Ovary (tissue), 3 donors: ENCODE measurements at regions not wholly inside any gene's neighbourhood (a gene's known extent, or its start where the extent isn't known, plus 50 kb on each side); places are given as distances from the start of the nearest gene placed in this dataset.

Experiments
- EP300 ChIP-seq: sonication (generic); formaldehyde crosslinking; IDR thresholded peaks from one replicate; pipeline ENCODE4 v1.6.1; 2017; ENCODE audit warnings: antibody characterized with exemption
- POLR2A ChIP-seq: fragments of 450-650 bp; IDR thresholded peaks from one replicate; pipeline ENCODE4 v1.6.1; 2017; ENCODE audit warnings: antibody characterized with exemption, mild to moderate bottlenecking, moderate library complexity
- TF ChIP-seq, protein P1 (sequence below), 3 donors: fragments of 450-650 bp in 2 of 3; fragments of 200-600 bp in 1 of 3; IDR thresholded peaks; one replicate each; pipeline versions ENCODE4 v1.5.1 to v1.8.0; 2016 to 2022; ENCODE audit warnings: antibody characterized with exemption in 3 of 3, mild to moderate bottlenecking in 1 of 3
- donor health status: DM: no; HTN: no; CAD: no.

DNA sequence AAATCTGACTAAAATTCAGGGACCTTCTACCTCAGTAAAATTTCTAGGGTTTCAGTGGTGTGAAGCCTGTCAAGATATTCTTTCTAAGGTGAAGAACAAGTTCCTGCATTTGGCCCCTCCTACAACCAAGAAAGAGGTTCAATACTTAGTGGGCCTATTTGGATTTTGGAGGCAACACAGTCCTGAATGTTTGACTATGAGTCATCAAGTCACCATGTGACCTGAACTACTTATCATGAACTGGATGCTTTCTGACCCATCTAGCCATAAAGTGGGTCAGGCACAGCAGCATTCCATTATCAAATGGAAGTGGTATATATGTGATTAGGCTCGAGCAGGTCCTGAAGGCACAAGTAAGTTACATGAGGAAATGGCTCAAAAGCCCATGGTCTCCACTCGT lies 163.0 kb upstream of the IRS2 start:
- TF ChIP-seq, protein P1, sequence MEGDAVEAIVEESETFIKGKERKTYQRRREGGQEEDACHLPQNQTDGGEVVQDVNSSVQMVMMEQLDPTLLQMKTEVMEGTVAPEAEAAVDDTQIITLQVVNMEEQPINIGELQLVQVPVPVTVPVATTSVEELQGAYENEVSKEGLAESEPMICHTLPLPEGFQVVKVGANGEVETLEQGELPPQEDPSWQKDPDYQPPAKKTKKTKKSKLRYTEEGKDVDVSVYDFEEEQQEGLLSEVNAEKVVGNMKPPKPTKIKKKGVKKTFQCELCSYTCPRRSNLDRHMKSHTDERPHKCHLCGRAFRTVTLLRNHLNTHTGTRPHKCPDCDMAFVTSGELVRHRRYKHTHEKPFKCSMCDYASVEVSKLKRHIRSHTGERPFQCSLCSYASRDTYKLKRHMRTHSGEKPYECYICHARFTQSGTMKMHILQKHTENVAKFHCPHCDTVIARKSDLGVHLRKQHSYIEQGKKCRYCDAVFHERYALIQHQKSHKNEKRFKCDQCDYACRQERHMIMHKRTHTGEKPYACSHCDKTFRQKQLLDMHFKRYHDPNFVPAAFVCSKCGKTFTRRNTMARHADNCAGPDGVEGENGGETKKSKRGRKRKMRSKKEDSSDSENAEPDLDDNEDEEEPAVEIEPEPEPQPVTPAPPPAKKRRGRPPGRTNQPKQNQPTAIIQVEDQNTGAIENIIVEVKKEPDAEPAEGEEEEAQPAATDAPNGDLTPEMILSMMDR (IDR thresholded peaks at IDR 0.05): no peak
- TF ChIP-seq POLR2A (no peak), EP300 (no peak)
